ENCODE measurements at regions not wholly inside any gene's neighbourhood (a gene's known extent, or its start where the extent isn't known, plus 50 kb on each side); places are given as distances from the start of the nearest gene placed in this dataset.
A peak's percentile ranks its signal among the peaks of the same experiment; 100 is the strongest.

DNA sequence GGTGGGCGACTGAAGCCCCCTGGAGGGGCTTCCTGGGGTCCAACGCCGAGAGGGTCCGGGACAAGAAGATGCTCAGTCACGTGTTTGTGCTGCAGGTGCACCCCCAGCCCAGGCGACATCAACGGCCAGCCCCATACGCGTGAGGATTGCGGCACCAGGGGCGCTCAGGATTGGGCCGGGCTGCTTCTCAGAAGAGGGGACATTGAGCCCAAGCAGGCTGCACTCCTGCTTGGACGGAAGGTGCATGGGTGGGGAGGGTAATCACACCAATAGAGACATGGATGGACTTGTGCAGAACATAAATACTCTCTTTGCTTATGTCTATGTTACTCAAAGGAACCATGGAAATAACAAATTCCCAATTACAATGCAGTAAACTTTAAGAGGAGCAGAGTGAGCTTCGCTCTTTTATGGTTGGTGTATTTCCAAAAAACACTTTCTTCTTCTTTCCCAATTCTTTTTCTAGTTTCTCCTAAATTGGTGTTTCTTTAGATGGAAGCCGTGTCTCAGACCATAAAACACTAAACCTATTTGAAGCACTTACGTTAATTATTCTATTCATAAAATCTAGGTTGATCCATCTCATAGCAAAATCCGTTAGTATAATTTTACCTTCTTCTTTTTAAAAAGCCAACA is 182.7 kb downstream of the GOLGA6L6 start:
- no peaks in the 10 kb centered on the region for H3K4me1 Mint-ChIP-seq (ENCODE audit: unreplicated experiment)
- H3K36me3 Mint-ChIP-seq: no peaks in the 10 kb centered on the region
- TF ChIP-seq, protein P1, sequence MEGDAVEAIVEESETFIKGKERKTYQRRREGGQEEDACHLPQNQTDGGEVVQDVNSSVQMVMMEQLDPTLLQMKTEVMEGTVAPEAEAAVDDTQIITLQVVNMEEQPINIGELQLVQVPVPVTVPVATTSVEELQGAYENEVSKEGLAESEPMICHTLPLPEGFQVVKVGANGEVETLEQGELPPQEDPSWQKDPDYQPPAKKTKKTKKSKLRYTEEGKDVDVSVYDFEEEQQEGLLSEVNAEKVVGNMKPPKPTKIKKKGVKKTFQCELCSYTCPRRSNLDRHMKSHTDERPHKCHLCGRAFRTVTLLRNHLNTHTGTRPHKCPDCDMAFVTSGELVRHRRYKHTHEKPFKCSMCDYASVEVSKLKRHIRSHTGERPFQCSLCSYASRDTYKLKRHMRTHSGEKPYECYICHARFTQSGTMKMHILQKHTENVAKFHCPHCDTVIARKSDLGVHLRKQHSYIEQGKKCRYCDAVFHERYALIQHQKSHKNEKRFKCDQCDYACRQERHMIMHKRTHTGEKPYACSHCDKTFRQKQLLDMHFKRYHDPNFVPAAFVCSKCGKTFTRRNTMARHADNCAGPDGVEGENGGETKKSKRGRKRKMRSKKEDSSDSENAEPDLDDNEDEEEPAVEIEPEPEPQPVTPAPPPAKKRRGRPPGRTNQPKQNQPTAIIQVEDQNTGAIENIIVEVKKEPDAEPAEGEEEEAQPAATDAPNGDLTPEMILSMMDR (conservative IDR thresholded peaks at IDR 0.05): no peak
- no peak overlapping the region for H3K27ac Mint-ChIP-seq
- H3K4me3 Mint-ChIP-seq: no peak overlapping the region
- no peaks in the 10 kb centered on the region for H3K27me3 Mint-ChIP-seq
- no peaks in the 10 kb centered on the region for H3K9me3 Mint-ChIP-seq
- no peak for DNase-seq (ENCODE audit: extremely low spot score, unreplicated experiment)

DNA sequence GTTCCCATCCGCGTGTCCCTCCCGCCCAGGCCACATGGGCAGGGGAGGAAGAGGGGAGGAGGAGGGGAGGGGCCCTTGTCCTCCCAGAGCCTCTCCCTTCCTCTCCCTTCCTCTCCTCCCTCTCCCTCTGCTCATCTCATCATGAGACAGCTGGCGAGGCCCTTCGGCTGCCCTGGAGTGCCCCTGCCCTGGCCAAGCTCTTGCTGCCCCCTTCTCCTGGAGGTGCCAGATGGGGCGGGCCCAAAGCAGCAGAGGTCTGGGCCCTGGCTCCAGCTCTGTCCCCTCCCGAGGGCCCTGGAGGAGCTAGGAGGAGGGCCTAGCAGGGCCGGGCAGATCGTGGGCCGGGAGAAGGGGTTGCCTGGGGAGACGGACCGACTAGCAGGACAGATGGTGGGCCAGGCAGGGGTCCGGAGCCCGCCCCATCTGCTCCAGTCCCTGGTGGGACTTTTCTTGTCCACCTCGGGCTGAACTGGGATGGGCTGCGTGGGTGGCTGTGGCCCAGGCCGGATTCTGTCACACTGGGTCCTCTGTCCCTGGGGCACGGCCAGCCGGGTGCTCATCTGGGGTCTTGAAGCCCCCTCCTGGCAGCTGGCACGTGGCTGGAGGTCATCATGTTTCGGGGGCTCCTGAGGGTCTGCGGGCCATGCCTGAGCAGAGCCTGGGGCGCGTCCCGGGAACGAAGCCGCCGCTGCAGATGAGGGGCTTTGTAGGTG is 183.4 kb downstream of the GOLGA6L6 start:
- DNase-seq (ENCODE audit: extremely low spot score, unreplicated experiment): no peak
- Mint-ChIP-seq H3K27me3 (no peaks in the 10 kb centered on the region), H3K4me1 (ENCODE audit: unreplicated experiment) (no peaks in the 10 kb centered on the region), H3K9me3 (no peaks in the 10 kb centered on the region), H3K27ac (no peak overlapping the region), H3K36me3 (no peaks in the 10 kb centered on the region), H3K4me3 (no peak overlapping the region)
- TF ChIP-seq, protein P1 (conservative IDR thresholded peaks at IDR 0.05): no peak

DNA sequence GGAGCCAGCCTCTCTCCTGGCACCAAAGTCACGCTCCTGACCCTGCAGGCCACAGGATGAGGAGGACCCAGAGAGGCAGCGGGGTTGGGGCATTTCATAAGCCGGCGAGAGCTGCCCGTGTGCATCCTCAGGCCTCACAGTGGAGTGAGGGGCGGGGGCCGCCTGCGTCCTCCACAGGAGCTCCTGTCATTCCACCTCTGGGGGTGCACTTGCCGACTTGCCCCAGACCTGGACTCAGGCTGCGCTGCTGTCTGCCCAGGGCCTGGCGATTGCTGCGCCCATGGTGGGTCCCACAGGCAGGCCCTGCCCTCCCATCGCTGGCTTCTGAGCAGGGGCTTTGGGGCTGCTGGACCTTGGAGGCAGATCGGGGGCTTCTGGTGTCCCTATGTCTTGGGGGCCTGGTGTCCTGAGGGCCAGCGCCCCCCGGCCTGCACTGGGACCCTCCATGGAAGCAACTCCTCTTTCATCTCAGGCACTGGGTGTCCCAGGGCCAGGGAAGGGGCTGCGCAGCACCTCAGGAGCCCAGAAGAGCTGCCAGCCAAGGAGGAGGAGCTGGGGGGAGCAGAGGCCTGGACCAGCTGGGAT is 184.0 kb downstream of the GOLGA6L6 start:
- Mint-ChIP-seq H3K36me3 (no peaks in the 10 kb centered on the region), H3K9me3 (no peaks in the 10 kb centered on the region), H3K27me3 (no peaks in the 10 kb centered on the region), H3K27ac (no peak overlapping the region), H3K4me3 (no peak overlapping the region), H3K4me1 (ENCODE audit: unreplicated experiment) (no peaks in the 10 kb centered on the region)
- TF ChIP-seq, protein P1 (conservative IDR thresholded peaks at IDR 0.05): no peak
- DNase-seq (ENCODE audit: extremely low spot score, unreplicated experiment): peak; percentile 88

DNA sequence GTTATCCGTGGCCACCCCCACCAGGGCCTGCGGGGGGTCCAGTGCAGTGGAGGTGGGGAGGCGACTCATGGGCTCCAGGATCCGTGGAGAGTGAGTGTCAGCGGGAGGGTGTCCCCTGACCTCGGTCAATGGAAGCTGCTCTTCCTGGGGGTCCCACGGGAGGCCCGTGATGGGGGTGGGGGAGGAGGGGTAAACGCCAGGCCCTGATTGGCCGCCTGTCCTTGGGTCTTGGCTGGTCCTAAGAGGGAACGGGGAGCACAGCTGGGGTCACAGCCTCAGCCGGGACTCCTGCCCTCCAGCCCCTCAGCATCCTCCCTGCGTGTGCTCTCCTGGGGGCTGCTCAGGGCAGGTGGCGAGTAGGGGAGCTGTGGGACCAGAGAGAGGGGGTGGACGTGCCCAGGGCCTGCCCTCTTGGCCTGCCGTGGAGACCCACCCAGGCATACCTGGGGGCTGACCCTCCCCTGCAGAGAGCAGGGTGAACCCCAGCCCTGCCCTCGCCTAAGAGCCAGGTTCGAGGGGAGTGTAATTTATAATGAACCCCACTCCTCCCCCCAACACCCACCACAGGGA is 184.6 kb downstream of the GOLGA6L6 start:
- TF ChIP-seq, protein P1 (conservative IDR thresholded peaks at IDR 0.05): no peak
- Mint-ChIP-seq H3K4me3 (no peak overlapping the region), H3K4me1 (ENCODE audit: unreplicated experiment) (no peaks in the 10 kb centered on the region), H3K9me3 (peaks cover 2% of the 10 kb centered on the region), H3K36me3 (no peaks in the 10 kb centered on the region), H3K27me3 (no peaks in the 10 kb centered on the region), H3K27ac (no peak overlapping the region)
- DNase-seq (ENCODE audit: extremely low spot score, unreplicated experiment): no peak

DNA sequence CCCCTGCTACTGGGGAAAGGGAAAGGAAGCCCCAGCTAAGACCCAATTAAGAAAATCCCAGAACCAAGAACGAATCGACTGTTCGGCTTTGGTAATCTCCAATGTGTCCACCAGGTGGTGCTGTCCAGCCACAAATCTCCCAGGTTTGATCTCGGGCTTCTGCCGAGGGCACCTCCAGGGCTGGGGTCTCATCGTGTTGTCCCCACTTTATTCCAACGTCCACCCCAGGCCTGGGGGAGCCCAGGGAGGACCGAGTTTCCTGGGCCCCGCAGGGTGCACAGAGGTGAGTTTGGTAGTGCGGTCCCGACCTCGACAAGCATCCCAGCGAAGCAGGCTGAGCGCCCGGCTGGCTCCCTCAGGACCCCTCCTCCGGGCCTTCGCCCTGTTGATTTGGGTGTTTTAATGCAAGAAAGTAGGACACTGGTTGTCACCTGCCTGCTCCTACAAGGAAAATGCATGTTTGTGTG is 185.1 kb downstream of the GOLGA6L6 start:
- no peak overlapping the region for H3K4me3 Mint-ChIP-seq
- peaks cover 5% of the 10 kb centered on the region for H3K9me3 Mint-ChIP-seq
- no peaks in the 10 kb centered on the region for H3K36me3 Mint-ChIP-seq
- no peak overlapping the region for H3K27ac Mint-ChIP-seq
- TF ChIP-seq, protein P1 (conservative IDR thresholded peaks at IDR 0.05): peak; percentile 80
- no peaks in the 10 kb centered on the region for H3K4me1 Mint-ChIP-seq (ENCODE audit: unreplicated experiment)
- peak; percentile 85 for DNase-seq (ENCODE audit: extremely low spot score, unreplicated experiment)
- no peaks in the 10 kb centered on the region for H3K27me3 Mint-ChIP-seq
